GM19468 (cell line): ENCODE measurements at regions not wholly inside any gene's neighbourhood (a gene's known extent, or its start where the extent isn't known, plus 50 kb on each side); places are given as distances from the start of the nearest gene placed in this dataset.

ENCODE experiments used
- ATAC-seq: cut with Tn5 transposase; IDR thresholded peaks from one replicate; pipeline ENCODE4 v1.9.1; 2021; ENCODE audit warnings: mild to moderate bottlenecking, moderate library complexity, moderate number of reproducible peaks; ENCODE audit not compliant: unreplicated experiment; ENCODE audit errors: extremely low read depth

DNA sequence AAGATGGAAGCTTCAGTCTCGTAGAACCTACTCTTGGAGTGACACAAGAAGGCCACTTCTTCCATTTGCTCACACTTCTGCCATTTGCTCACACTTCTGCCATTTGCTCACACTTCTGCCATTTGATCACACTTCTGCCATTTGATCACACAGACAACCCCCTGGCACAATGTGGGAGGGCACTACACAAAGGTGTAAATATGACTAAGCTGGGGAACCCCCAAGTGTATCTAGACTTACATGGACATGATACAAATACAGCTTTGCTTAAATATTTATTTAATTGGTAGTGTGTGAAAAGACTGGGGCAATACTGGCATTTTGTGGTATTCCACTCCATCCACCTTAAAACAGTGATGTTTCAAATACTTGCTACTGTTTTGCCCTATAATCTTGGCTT is 296.2 kb upstream of the PPFIA2 start:
- ATAC-seq: no peak

DNA sequence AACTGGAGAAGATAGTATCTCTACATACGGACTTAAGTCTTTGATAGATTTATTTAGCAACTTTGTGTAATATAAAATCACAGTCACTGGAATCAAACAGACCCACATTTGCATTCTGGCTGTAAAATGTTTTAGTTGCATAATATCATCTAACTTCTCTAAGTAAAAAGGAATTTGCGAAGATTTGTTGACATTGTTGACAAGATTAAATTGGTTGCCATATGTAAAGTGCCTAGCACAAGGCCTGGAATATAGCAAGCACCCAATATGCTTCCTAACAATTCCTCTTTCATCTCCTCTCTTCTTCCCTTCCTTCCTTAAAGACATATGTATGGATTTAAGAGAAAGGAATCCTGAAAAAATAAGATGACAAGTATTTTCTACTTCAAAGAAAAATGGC is 295.4 kb upstream of the PPFIA2 start:
- no peak for ATAC-seq

DNA sequence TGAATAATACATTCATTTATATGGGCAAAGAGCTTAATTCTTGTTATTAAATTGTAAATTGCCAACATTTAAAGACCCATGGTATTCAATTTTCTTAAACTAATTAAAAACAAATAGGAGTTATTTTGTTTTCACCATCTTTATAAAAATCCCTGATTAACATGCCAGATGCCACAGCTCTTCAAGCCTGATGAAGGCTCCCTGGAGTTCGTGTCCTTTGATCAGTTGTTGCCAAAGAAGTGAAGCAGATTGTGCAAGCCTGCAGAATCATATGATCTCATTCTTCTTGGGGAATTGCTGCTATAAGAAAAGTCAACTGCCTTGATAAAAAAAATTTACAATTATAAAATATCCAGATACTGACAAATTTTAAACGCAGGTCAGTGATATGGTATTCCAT is 288.3 kb upstream of the PPFIA2 start:
- ATAC-seq: no peak

DNA sequence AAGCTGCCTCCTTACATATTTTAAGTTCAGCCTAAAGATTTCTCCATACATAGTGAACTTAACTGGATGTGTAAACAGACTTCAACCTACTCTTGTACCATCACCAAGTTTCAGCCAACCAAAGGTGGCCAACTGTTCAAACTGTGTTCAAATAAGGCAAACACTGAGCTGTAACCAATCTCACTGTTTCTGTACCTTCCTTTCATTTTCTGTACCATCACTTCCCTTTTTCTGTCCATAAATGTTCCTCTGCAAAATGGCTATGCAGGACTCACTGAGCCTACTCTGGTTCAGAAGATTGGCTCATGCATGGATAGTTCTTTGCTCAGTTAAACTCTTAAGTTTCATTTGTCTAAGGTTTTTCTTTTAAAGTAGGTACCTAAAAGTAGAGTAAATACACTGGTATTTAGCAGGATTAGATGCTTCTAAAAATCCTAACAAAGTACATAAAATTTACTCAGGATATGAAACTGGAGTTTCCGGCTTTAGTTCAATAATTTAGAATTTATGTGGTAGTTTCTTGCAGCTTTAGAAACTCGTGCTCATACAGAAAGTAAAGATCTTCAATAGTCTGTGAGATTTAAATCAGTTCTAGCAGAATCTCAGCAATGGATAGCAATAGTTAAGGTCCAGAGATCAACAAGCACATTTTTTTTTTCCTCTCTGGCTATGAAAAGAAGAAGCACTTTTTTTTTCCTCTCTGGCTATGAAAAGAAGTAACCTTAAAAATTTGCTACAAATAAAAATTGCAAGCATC is 282.0 kb upstream of the PPFIA2 start:
- ATAC-seq: no peak

DNA sequence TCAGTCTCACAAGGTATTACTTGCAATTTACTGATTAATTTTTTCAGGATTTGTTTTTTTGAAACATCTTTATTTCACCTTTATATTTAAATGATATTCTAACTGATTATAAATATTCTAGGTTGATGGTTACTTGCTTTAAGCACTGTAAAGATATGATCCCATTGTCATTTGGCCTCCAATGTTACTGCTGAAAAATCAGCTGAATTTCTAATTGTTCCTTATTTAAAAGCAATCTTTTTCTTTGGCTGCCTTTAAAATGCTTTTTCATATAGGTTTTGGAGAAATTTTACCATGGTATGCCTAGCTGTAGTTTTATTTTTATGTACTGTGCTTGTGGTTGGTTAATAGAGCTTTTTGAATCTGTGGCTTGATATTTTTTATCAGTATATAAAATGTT is 275.6 kb upstream of the PPFIA2 start:
- ATAC-seq: no peak

DNA sequence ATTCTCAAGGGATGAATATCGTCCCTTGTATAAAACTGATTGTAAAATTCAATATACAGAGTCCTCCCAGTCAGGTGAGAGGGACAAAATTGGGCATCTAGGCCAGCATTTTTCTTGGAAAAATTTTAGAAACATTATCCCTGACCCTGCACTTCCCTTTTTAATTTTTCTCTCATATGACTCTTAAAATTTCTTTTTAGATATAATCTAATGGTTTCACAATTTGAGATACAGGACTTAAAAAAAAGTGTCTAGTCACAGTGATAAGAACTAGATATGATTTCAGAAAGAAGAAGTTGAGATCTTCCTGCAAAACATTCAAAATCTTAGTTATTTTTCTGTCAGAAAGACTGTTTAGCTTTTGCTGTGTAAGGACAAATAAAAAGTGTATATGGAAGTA is 270.8 kb upstream of the PPFIA2 start:
- no peak for ATAC-seq

DNA sequence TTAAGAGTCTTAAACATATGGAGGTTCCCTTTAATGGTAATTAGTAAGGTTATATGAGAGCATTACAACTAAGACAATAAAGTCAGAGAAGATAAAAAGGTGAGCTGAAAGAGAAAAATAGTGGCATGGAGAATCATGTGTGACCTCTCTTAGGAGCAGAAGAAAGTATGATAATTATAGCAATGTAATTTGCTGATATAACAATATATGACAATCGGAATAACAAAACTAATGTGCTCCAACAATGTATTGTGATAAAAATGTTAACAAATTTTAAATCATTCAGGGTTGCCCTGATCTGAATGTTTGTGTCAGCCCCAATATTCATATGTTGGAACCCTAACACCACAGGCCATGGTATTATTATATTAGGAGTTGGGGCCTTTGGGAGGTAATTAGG is 269.6 kb upstream of the PPFIA2 start:
- ATAC-seq: no peak

DNA sequence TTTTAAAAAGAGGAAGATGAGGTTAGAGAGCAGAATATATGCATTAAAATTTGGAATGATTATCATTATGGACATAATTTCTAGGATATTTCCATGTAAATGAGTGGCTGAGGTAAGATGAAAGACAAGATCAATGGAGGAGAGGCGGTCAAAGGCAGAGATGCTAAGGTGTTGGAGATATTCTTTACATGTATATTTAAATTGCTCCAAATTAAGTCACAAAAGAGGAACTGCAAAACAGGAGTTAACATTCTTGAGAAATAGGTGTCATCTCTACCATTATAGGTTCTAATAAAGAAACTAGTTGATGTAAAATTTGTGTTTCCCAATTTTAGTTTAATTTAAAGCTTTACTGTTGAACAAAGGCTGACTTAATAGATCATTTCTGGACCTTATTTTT is 268.5 kb upstream of the PPFIA2 start:
- ATAC-seq: no peak

DNA sequence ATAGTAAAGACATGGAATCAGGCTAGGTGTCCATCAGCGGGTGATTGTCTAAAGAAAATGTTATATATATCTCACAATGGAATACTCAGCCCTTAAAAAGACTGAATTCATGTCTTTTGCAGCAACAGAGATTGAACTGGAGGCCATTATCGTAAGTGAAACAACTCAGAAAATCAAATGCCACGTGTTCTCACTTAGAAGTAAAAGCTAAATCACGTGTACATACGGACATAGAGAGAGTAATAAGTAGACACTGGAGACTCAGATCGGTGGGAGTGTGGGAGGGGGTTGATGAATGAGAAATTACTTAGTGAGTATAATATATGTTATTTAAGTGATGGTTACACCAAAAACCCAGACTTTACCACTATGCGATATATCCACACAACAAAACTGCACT is 266.3 kb upstream of the PPFIA2 start:
- ATAC-seq: no peak

DNA sequence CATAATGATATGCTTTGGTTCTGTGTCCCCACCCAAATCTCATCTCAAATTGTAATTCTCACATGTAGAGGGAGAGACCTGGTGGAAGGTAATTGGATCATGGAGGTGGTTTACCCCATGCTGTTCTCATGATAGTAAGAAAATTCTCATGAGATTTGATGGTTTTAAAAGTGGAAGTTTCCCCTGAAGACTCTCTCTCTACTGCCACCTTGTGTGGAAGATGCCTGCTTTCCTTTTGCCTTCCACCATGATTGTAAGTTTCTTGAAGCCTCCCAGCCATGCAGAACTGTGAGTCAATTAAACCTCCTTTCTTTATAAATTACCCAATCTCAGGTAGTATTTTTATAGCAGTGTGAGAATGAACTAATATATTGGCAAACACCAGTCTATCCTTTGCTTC is 260.4 kb upstream of the PPFIA2 start:
- no peak for ATAC-seq

DNA sequence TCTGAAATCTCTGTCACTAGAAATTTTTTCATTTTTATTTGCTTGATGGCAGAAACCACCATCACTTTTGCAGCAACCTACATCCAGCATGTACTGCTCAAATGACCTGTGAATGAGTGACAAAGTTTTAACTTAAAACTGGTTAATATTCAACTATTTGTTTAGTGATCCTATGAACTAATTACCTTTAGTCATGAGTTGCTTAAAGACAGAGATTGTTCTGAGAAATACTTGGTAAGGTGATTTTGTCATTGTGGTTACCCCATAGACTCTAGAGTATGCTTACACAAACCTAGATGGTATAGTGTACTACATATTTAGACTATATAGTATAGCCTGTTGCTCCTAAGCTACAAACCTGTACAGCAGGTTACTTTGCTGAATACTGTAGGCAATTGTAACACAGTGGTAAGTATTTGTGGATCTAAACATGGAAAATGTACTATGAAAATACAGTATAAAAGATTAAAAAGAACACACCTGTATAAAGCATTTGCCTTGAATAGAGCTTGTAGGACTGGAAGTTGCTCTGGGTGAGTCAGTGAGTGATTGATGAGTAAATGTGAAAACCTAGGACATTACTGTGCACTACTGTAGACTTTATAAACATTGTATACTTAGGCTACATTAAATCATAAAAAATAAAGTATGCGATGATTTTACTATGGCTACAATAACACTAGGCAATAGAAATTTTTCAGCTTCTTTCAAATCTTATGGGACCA is 256.6 kb upstream of the PPFIA2 start:
- peak; percentile 88 for ATAC-seq

DNA sequence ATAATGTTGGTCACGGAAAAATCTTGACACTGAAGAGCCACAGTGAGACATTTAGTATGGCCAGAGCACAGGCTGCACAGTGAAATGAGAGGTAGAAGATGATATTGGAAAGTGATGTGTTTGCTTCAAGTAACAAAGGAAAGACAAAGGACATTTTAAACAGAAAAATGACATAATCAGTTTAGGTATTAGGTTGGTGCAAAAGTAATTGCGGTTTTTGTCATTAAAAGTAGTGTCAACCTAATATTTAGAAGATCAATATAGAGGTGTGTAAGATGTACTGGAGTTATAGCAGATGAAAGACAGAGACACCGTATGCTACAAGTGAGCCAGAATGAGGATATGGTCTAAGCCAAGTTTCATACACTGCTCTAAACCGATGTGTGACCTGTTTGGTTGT is 253.0 kb upstream of the PPFIA2 start:
- no peak for ATAC-seq

DNA sequence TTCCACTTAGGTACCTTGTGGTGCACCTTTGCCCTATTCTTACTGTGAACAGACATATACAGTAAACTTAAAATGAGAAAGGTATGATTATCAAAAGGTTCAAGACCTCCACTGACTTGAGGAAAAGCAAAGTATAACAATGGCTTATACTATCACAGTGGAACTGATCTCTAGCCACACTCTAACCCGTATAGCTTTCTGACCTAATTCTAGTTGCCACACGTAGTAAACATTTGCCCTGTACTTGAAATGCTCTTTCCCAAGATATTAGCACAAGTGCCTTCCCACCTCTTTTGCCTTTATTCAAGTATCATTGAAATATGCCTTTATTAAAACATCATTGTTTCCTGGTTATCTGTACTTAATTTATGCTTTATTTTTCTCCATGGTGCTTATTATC is 250.4 kb upstream of the PPFIA2 start:
- ATAC-seq: no peak

DNA sequence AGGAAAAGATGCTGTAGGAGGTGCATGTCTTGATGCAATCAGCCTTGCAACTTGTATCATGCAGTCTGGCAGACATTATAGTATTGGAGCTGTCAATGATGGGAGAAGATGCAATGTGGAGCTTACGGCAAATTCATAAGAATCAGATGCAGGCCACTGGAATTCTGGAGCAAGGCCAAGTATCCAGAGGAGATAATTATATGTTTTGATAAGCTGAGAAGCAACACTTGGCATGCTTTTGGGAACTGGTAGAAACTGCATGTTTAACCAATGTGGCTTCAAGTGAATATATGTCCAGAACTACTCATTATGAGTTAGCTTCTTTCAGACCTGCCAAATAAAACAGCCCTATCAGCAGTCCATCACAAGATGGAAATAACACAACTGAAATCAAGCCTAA is 249.1 kb upstream of the PPFIA2 start:
- ATAC-seq: no peak

DNA sequence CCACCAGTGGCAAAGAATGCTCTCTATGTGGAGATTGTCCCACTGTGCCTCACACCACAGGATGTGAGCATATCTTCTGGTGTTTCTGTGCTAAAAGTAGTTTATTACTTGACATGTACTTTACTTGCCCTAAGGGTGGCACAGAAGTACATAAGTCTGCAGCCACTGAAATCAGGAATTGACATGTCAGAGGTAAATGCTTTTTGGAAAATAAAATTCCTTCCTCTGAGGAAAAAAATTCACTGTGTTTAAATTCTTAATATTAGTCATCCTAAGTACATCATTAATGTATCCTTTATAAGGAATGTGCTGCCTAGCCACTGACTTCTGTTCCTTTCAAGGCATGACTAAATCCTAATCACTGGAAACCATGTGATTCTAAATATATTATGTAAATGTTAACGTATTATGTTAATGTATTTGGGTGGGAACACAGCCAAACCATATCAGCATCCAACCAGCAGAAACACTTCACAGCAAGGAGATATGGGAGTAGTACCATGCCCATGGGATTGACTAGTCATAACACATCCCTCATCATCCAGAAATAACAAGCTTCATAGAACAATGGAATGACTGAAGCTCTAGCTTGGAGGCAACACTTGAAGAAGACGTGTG is 239.7 kb upstream of the PPFIA2 start:
- ATAC-seq: no peak

DNA sequence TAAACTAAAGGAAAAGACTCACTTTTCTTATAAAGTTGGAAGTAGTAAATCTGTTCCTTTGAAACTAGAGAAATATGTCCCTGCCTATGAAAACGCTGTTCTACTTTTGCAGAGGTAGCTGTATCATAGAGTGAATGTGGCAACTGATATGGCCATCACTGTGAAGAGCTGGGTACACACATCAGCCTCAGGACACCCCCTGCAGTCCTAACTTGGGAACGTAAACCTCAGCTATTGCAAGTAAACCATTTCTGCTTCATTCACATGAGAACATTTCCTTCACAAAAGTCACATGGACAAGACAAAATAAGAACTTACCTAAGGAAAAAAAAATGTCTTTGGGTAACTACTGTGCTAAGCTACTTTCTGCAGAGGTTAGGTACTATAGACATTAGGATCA is 233.3 kb upstream of the PPFIA2 start:
- ATAC-seq: no peak

DNA sequence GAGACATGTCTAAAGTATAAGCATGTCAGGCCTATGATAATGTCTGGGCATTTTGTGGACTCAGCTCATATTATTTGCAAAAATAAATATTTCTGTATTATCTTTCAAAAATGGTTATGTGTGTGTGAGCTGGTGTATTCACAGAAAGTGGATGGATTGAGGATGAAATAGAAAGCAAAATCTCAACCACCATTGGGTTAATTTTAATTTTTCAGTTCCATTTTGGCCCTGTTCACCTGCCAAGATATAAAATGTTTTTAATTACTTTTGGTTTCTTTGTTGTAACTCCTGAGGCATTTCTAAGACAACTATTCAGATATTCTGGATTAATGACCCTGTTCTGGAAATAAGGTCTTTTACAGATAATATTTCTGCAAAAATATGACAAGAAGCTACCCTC is 232.7 kb upstream of the PPFIA2 start:
- peak; percentile 58 for ATAC-seq

DNA sequence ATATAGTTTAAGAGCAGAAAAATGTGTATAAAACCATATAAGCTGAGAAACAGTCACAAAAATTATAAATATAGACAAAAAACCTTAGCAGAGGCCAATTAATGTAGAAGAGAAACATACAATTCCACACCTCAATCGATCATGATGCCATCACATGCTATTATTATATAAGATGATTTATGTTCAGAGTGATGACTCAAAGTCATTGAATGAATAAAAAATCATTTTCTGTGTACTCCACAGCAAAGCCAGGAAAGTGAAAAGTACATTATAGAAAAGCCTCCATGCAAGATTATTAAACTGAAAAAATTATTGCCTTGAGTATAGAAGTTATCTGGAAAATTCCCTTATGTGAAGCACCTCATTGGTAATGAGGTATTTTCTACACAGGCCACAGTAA is 229.2 kb upstream of the PPFIA2 start:
- ATAC-seq: no peak

DNA sequence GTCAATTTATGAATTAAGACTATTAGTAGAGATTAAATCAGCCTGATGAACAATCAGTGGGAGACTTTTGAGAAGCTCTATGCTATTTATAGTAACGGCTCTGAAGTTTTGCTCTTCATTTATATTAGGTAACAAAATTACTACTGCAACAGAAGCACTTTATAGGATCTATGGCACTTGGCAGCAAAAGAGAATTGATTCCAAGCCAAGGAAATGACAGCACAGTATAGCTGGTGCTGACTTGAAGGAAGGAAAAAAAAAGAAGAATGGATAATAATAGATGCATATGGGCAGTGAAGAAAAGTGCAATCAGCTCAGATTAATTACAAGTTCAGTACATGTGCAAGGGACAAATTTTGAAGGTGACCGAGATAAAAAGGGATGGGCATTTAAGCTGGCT is 228.2 kb upstream of the PPFIA2 start:
- no peak for ATAC-seq

DNA sequence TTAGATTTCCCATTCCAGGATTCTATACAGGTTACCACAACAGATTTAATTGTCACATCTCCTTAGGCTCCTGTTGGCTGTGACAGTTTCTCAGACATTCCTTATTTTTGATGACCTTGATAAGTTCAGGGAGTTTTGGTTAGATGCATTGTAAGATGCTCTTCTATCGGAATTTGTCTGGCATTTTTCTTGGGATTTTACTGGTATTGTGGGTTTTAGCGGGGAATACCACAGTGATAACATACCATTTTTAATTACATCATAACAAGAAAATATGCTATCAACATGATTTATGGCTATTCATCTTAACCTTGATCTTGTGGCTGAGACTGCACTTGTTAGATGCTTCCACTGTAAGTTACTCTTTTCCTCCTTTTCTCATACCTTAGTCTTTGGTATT is 217.5 kb upstream of the PPFIA2 start:
- ATAC-seq: no peak

DNA sequence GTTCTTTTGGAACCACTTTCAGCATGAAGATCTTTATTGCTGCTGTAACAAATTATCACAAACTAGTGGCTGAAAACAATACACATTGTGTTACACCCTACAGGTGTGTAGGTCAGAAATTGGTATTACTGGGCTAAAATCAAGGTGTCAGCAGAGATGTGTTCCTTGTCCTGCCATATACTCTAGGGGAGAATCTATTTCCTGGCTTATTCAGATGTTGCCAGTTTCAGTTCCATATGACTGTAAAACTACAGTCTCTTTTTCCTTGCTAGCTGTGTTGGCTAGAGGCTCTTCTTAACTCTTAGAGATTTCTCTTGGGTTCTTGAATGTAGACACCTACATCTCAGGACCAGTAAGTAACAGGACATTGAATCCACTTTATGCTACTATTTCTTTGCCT is 215.6 kb upstream of the PPFIA2 start:
- ATAC-seq: no peak

DNA sequence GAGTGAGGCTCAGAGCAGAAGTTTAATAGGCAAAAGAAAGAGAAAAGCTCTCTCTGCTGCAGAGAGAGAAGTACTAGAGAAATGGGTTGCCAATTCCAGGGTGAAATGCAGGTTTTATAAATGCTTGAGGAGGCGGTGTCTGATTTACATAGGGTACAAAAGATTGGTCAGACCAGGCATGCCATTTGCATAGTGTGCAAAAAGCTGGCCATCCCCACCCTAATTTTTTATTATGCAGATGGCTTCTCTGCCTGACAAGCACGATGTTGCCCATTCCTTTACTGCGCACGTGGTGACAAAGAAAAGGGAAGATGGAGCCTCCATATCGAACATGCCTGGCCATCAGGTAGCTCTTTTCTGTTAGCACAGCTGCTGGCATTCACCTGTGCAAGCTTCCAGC is 209.3 kb upstream of the PPFIA2 start:
- no peak for ATAC-seq
